ENCODE measurements at regions not wholly inside any gene's neighbourhood (a gene's known extent, or its start where the extent isn't known, plus 50 kb on each side); places are given as distances from the start of the nearest gene placed in this dataset.

DNA sequence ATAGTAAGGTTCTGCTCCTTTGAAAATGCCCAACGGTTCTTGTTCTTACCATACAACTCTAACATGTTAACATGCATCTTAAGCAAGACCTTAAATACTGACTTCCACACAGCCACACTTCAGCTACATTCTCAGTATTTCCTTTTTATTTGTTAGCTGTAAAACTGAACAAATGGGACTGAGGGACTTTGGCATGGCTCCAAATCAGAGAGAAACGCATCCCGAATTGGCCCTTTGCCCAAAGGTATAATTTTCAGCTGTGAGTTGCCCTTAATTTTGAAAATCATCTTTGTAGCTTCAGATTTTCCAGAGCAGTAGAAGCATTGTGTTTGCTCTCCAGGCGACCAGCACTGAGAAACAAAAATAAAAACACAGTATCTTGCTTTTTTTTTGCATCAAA lies 56.4 kb downstream of the NEUROD6 start:
- no peak overlapping the region for H3K27ac ChIP-seq (ENCODE audit: low read depth, low read length)
- H3K9ac ChIP-seq (ENCODE audit: low read depth, low read length), result no peak overlapping the region

DNA sequence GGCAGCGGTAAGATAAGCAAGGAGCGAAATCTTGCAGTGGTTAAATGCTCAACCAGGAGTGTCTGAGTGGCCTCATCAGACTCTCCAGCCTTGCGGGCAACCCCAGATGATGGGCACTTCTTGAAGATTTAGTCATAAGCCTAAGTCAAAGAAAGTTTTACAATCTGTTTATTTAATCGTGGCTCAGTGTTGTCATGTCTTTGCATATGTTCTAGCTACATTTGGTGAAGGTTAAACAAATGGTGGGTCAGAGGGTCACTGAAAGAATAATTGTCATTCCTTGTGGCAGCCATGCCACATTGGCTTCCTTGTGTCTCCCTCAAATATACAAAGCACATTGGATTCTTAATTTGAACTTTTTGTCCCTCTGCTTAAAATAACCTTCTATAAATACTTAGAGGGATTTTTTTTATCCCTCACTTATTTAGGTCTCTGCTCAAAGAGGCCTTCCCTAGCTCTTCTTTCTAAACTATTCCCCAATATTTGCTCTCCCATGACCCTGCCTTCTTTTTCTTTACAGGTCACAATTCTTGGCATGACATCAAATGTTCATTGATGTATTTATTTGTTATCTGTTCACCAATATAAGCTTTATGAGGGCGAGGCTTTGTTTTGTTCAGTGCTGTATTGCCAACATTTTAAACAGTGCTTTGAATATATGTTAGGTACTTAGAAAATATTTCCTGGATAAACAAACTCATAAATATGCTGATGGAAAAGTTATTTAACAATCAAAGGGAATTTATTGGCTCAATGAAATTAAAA lies 68.7 kb downstream of the NEUROD6 start:
- Histone ChIP-seq H3K4me1 (ENCODE audit: control insufficient read depth, insufficient read depth, low read length) (no peaks in the 10 kb centered on the region), H3K27me3 (ENCODE audit: control insufficient read depth, insufficient read depth, low read length) (no peaks in the 10 kb centered on the region), H3K9me3 (ENCODE audit: control insufficient read depth, insufficient read depth, low read length) (no peaks in the 10 kb centered on the region), H3K4me3 (ENCODE audit: low read depth, low read length) (no peak overlapping the region), H3K36me3 (ENCODE audit: control insufficient read depth, insufficient read depth, low read length) (no peaks in the 10 kb centered on the region), H3K9ac (ENCODE audit: low read depth, low read length) (no peak overlapping the region), H3K27ac (ENCODE audit: low read depth, low read length) (no peak overlapping the region)

More for the DNA sequence above, 56.4 kb downstream of the NEUROD6 start:
- H3K4me1 ChIP-seq (ENCODE audit: control insufficient read depth, insufficient read depth, low read length), result no peaks in the 10 kb centered on the region
- H3K9me3 ChIP-seq (ENCODE audit: control insufficient read depth, insufficient read depth, low read length), result no peaks in the 10 kb centered on the region
- H3K4me3 ChIP-seq (ENCODE audit: low read depth, low read length), result no peak overlapping the region
- H3K36me3 ChIP-seq (ENCODE audit: control insufficient read depth, insufficient read depth, low read length), result no peaks in the 10 kb centered on the region
- no peaks in the 10 kb centered on the region for H3K27me3 ChIP-seq (ENCODE audit: control insufficient read depth, insufficient read depth, low read length)

DNA sequence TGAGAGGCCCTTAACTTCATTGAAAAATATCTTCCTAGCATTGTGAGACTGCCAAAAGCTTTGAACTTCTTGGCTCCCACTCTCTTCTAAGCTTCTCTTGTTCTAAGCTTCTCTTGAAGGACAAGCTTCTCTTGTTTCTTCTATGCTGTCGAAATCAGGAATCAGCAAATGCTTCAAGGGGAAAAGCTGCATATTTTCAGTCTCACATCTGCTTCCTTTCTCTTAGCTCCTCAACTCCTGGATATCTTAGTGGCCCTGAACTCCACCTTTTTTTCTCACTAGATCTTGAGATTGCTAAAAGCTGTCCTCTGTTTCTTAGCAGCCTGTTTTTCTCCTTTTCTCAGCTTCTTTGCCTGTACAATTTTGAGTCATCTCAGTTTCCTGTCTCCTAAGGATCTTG lies 73.0 kb downstream of the NEUROD6 start:
- no peaks in the 10 kb centered on the region for H3K36me3 ChIP-seq (ENCODE audit: control insufficient read depth, insufficient read depth, low read length)
- H3K9me3 ChIP-seq (ENCODE audit: control insufficient read depth, insufficient read depth, low read length), result no peaks in the 10 kb centered on the region
- no peak overlapping the region for H3K9ac ChIP-seq (ENCODE audit: low read depth, low read length)
- no peak overlapping the region for H3K27ac ChIP-seq (ENCODE audit: low read depth, low read length)
- H3K27me3 ChIP-seq (ENCODE audit: control insufficient read depth, insufficient read depth, low read length), result no peaks in the 10 kb centered on the region
- no peak overlapping the region for H3K4me3 ChIP-seq (ENCODE audit: low read depth, low read length)
- H3K4me1 ChIP-seq (ENCODE audit: control insufficient read depth, insufficient read depth, low read length), result no peaks in the 10 kb centered on the region

DNA sequence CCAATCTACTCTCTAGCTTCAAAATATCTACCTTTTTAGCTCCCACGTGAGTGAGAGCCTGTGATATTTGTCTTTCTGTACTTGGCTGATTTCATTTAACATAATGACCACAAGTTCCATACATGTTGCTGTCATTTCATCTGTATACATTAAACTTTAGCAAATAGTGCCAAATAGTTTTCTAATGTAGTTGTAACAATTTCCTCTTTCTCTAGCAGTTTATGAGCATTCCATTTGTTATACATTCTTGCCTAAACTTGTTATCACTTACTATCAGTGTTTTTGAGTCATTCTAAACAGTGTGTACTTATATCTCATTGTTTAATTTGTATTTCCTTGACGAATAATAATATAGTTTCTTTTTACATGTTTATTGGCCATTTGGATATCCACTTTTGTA lies 77.2 kb downstream of the NEUROD6 start:
- Histone ChIP-seq H3K27ac (ENCODE audit: low read depth, low read length) (no peak overlapping the region), H3K9ac (ENCODE audit: low read depth, low read length) (no peak overlapping the region), H3K27me3 (ENCODE audit: control insufficient read depth, insufficient read depth, low read length) (no peaks in the 10 kb centered on the region), H3K4me1 (ENCODE audit: control insufficient read depth, insufficient read depth, low read length) (no peaks in the 10 kb centered on the region), H3K4me3 (ENCODE audit: low read depth, low read length) (no peak overlapping the region), H3K36me3 (ENCODE audit: control insufficient read depth, insufficient read depth, low read length) (no peaks in the 10 kb centered on the region), H3K9me3 (ENCODE audit: control insufficient read depth, insufficient read depth, low read length) (no peaks in the 10 kb centered on the region)

DNA sequence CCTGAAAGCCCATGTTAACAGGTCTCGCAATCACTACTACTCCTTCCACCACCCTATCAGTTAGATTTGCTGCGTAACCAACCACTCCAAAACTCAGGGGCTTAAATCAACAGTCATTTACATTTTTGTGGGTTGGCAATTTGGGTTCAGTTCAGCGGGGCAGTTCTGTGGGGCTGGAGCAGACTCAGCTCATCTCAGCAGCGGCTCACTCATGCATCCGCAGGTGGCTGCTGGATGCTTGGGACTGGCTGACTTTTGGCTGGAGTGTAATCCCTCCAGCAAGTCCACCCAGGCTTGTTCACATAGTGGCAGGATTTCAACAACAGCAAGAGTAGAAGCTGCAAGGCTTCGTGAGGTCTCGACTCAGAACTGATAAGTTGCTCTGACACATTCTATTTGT lies 79.2 kb downstream of the NEUROD6 start:
- no peak overlapping the region for H3K4me3 ChIP-seq (ENCODE audit: low read depth, low read length)
- no peaks in the 10 kb centered on the region for H3K27me3 ChIP-seq (ENCODE audit: control insufficient read depth, insufficient read depth, low read length)
- peaks cover 6% of the 10 kb centered on the region for H3K4me1 ChIP-seq (ENCODE audit: control insufficient read depth, insufficient read depth, low read length)
- H3K9me3 ChIP-seq (ENCODE audit: control insufficient read depth, insufficient read depth, low read length), result no peaks in the 10 kb centered on the region
- no peak overlapping the region for H3K9ac ChIP-seq (ENCODE audit: low read depth, low read length)
- H3K27ac ChIP-seq (ENCODE audit: low read depth, low read length), result no peak overlapping the region
- H3K36me3 ChIP-seq (ENCODE audit: control insufficient read depth, insufficient read depth, low read length), result no peaks in the 10 kb centered on the region

DNA sequence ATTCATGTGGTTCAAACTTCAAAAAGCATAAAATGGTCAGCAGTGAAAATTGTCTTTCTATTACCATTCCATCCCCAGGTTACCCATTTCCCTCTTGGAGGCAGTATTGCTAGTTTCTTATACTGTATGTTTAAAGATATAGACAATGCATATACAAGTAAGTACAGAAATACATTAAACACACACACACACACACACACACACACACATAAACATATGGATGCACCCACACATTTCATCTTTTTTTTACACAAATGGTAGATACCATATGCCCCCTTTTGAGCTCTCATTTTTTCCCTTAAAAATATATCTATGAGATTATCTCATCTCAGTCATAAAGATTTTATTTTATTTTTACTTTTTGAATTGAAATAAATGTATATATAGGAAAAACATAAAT lies 79.7 kb downstream of the NEUROD6 start:
- Histone ChIP-seq H3K9ac (ENCODE audit: low read depth, low read length) (no peak overlapping the region), H3K4me1 (ENCODE audit: control insufficient read depth, insufficient read depth, low read length) (peaks cover 8% of the 10 kb centered on the region)

DNA sequence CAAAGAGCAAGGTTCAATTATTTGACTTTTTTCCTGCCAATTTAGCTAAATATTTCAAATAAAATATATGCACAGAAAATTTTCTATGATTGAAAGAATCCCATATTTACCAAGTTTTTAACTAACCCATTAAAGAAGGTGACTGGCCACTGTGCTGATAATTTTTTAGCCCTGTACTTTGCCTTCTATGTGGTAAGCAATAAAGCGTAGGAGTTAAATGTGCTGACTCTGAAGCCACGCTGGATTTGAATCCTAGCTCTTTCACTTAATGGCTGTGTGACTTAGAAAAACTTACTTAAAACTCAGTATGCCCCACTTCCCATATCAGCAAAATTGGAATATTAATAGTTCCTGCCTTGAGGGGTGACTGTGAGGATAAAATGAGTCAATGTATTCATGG lies 82.1 kb downstream of the NEUROD6 start:
- Histone ChIP-seq H3K4me3 (ENCODE audit: low read depth, low read length) (no peak overlapping the region), H3K4me1 (ENCODE audit: control insufficient read depth, insufficient read depth, low read length) (peaks cover 15% of the 10 kb centered on the region), H3K27ac (ENCODE audit: low read depth, low read length) (no peak overlapping the region), H3K9me3 (ENCODE audit: control insufficient read depth, insufficient read depth, low read length) (no peaks in the 10 kb centered on the region), H3K27me3 (ENCODE audit: control insufficient read depth, insufficient read depth, low read length) (no peaks in the 10 kb centered on the region), H3K36me3 (ENCODE audit: control insufficient read depth, insufficient read depth, low read length) (no peaks in the 10 kb centered on the region), H3K9ac (ENCODE audit: low read depth, low read length) (no peak overlapping the region)

More for the DNA sequence above, 79.7 kb downstream of the NEUROD6 start:
- Histone ChIP-seq H3K4me3 (ENCODE audit: low read depth, low read length) (no peak overlapping the region), H3K27me3 (ENCODE audit: control insufficient read depth, insufficient read depth, low read length) (no peaks in the 10 kb centered on the region), H3K36me3 (ENCODE audit: control insufficient read depth, insufficient read depth, low read length) (no peaks in the 10 kb centered on the region), H3K9me3 (ENCODE audit: control insufficient read depth, insufficient read depth, low read length) (no peaks in the 10 kb centered on the region), H3K27ac (ENCODE audit: low read depth, low read length) (no peak overlapping the region)

DNA sequence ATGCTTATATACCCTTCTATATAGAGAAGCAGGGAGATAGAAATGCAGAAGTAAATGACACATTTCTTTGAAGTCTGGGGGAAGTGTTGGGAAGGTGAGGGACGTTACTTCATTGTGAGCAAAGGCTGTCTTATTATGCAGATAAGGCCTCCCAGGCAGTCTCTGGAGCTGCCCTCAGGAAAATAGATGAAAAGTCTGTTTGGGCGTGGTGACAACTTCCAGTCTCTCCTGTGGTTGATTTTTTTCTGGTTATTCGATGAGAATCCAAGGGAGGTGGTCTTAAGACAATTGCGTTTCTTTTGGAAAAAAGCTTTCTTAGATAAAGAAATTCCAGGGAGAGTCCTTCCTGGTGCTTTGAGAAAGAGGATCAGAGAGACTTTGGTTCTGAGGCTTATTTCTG lies 84.0 kb downstream of the NEUROD6 start:
- peak overlapping the region; percentile 6 for H3K27ac ChIP-seq (ENCODE audit: low read depth, low read length)
- no peaks in the 10 kb centered on the region for H3K27me3 ChIP-seq (ENCODE audit: control insufficient read depth, insufficient read depth, low read length)
- H3K9me3 ChIP-seq (ENCODE audit: control insufficient read depth, insufficient read depth, low read length), result no peaks in the 10 kb centered on the region
- no peak overlapping the region for H3K4me3 ChIP-seq (ENCODE audit: low read depth, low read length)
- H3K9ac ChIP-seq (ENCODE audit: low read depth, low read length), result no peak overlapping the region
- no peaks in the 10 kb centered on the region for H3K36me3 ChIP-seq (ENCODE audit: control insufficient read depth, insufficient read depth, low read length)
- peaks cover 21% of the 10 kb centered on the region for H3K4me1 ChIP-seq (ENCODE audit: control insufficient read depth, insufficient read depth, low read length)

DNA sequence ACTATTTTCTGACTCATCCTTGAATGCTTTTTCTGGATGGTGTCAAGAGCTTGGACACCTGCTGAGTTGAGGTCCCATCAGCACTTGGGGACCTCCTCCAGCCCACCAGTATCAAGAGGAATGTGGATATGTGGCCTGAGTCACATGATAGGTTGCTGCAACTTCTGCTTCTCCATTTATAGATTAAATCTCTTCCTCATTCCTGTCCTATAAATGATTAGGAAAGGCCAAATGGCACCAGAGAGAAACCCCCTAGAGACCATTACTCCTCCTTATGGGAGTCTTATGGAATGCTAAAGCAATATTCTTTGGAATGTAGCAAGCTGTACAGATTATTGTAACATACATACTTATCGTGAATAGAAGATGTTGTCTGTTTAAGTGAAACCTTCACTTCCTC lies 85.6 kb downstream of the NEUROD6 start:
- H3K4me1 ChIP-seq (ENCODE audit: control insufficient read depth, insufficient read depth, low read length), result peaks cover 22% of the 10 kb centered on the region
- 0 out of 2 replicates have a peak, but pooled peaks cover 3% of the 10 kb centered on the region for H3K27me3 ChIP-seq (ENCODE audit: control insufficient read depth, insufficient read depth, low read length)
- no peak overlapping the region for H3K27ac ChIP-seq (ENCODE audit: low read depth, low read length)
- H3K36me3 ChIP-seq (ENCODE audit: control insufficient read depth, insufficient read depth, low read length), result no peaks in the 10 kb centered on the region
- H3K9me3 ChIP-seq (ENCODE audit: control insufficient read depth, insufficient read depth, low read length), result no peaks in the 10 kb centered on the region
- H3K4me3 ChIP-seq (ENCODE audit: low read depth, low read length), result no peak overlapping the region
- H3K9ac ChIP-seq (ENCODE audit: low read depth, low read length), result no peak overlapping the region

DNA sequence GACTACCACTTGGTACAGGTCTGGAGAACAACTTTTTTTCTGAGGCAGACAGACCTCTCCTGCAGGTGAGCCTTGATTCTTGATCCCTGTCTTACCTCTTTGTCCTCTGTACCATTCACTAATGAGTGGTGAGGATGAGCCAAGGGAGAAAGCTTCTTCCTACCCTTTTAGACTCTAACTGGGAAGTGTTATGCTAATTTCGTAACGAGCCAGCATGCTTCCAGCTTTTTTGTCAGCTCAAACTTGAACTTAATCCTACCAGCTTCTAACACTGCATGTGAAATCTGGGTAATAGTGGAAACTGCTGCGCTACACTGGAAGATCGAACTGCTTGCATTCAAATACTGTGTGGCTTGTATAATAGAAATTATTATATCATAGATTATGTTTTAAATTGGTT lies 87.0 kb downstream of the NEUROD6 start:
- no peaks in the 10 kb centered on the region for H3K36me3 ChIP-seq (ENCODE audit: control insufficient read depth, insufficient read depth, low read length)
- H3K4me3 ChIP-seq (ENCODE audit: low read depth, low read length), result no peak overlapping the region
- peaks cover 25% of the 10 kb centered on the region for H3K4me1 ChIP-seq (ENCODE audit: control insufficient read depth, insufficient read depth, low read length)
- H3K9ac ChIP-seq (ENCODE audit: low read depth, low read length), result no peak overlapping the region
- H3K27me3 ChIP-seq (ENCODE audit: control insufficient read depth, insufficient read depth, low read length), result 0 out of 2 replicates have a peak, but pooled peaks cover 5% of the 10 kb centered on the region
- no peaks in the 10 kb centered on the region for H3K9me3 ChIP-seq (ENCODE audit: control insufficient read depth, insufficient read depth, low read length)
- H3K27ac ChIP-seq (ENCODE audit: low read depth, low read length), result peak overlapping the region; percentile 39

DNA sequence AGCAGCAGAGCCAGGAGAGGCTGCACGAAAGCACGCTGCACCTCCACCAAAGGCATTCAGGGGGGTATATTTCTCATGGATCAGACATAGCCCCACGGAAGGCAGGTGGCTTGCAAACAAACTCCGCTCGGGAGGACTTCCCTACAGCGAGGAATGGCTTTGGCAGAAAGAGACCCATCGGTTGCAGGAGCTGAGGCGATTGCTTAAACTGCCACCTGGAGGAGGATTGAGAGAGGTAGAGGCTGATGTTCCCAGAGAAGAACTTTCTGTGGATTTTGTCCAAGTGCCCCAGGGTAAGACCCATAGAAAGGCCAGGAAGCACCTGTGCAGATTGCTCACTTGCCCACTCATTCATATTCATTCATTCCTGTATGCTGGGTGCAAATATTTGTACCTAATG lies 89.1 kb downstream of the NEUROD6 start:
- Histone ChIP-seq H3K36me3 (ENCODE audit: control insufficient read depth, insufficient read depth, low read length) (no peaks in the 10 kb centered on the region), H3K4me1 (ENCODE audit: control insufficient read depth, insufficient read depth, low read length) (peaks cover 20% of the 10 kb centered on the region), H3K9me3 (ENCODE audit: control insufficient read depth, insufficient read depth, low read length) (no peaks in the 10 kb centered on the region), H3K4me3 (ENCODE audit: low read depth, low read length) (no peak overlapping the region), H3K27me3 (ENCODE audit: control insufficient read depth, insufficient read depth, low read length) (0 out of 2 replicates have a peak, but pooled peaks cover 5% of the 10 kb centered on the region), H3K27ac (ENCODE audit: low read depth, low read length) (no peak overlapping the region), H3K9ac (ENCODE audit: low read depth, low read length) (no peak overlapping the region)

Measured in HUES48 (cell line).